KMS-11 (cell line): ENCODE measurements at regions not wholly inside any gene's neighbourhood (a gene's known extent, or its start where the extent isn't known, plus 50 kb on each side); places are given as distances from the start of the nearest gene placed in this dataset.

ENCODE experiments used
- H2AFZ ChIP-seq: fragments of 200-600 bp; sonication (generic); 2 replicates; pipeline ENCODE4 v1.6.1; 2016; ENCODE audit warnings: antibody characterized with exemption, mixed run types, low read depth
- H3K27ac ChIP-seq: fragments of 200-600 bp; sonication (generic); 2 replicates; pipeline ENCODE4 v1.6.1; 2016; ENCODE audit warnings: mild to moderate bottlenecking, mixed run types
- H3K27me3 ChIP-seq: fragments of 200-600 bp; sonication (generic); 2 replicates; pipeline ENCODE4 v1.6.1; 2017; ENCODE audit warnings: mild to moderate bottlenecking, low read depth, mixed run types, moderate library complexity; ENCODE audit not compliant: insufficient read depth
- H3K36me3 ChIP-seq: fragments of 200-600 bp; sonication (generic); 2 replicates; pipeline ENCODE4 v1.6.1; 2017; ENCODE audit warnings: mild to moderate bottlenecking, mixed run types; ENCODE audit not compliant: insufficient read depth
- H3K4me1 ChIP-seq: fragments of 200-600 bp; sonication (generic); 2 replicates; pipeline ENCODE4 v1.6.1; 2016; ENCODE audit warnings: mild to moderate bottlenecking, low read depth, mixed run types; ENCODE audit not compliant: poor library complexity, severe bottlenecking
- H3K4me2 ChIP-seq: fragments of 200-600 bp; sonication (generic); 2 replicates; pipeline ENCODE4 v1.7.0; 2016; ENCODE audit warnings: mild to moderate bottlenecking, mixed run types
- H3K4me3 ChIP-seq: fragments of 200-600 bp; sonication (generic); IDR thresholded peaks from 2 replicates; pipeline ENCODE4 v1.6.1; 2017; ENCODE audit warnings: low read depth, low read length, mixed read lengths; ENCODE audit not compliant: insufficient read depth
- H3K79me2 ChIP-seq: fragments of 200-600 bp; sonication (generic); 2 replicates; pipeline ENCODE4 v1.6.1; 2016; ENCODE audit warnings: low read depth, mixed run types; ENCODE audit not compliant: insufficient read depth
- H3K9ac ChIP-seq: fragments of 200-600 bp; sonication (generic); 2 replicates; pipeline ENCODE4 v1.6.1; 2016; ENCODE audit warnings: mild to moderate bottlenecking, mixed run types
- H4K20me1 ChIP-seq: fragments of 200-600 bp; sonication (generic); 2 replicates; pipeline ENCODE4 v1.6.1; 2016; ENCODE audit warnings: mild to moderate bottlenecking, mixed run types; ENCODE audit not compliant: insufficient read depth
- TF ChIP-seq, protein P1 (sequence below): fragments of 200-600 bp; sonication (generic); conservative IDR thresholded peaks from 2 replicates; pipeline ENCODE4 v1.6.1; 2017; ENCODE audit warnings: low read depth, mild to moderate bottlenecking, antibody characterized with exemption, low read length, moderate library complexity, mixed read lengths

DNA sequence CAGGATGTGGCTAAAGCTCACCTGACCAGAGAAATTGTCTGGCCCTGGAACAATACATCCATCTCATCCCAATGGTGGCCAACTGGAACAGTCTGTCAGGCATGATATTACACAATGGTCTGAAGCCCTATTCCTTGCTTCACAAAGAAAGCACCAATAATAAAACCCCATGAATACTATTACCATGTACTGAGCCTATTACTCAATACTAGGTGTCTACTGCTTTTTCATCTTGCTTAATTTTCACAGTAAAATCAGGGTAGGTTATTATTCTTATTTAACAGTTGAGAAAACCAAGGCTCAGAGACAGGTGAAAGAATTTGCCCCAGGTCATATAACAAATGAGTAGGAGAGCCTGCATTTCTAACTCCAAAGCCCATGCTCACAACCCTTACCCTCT lies 68.9 kb upstream of the CAPRIN1 start:
- no peak overlapping the region for H3K4me2 ChIP-seq
- H3K4me3 ChIP-seq, result no peak overlapping the region
- H3K36me3 ChIP-seq, result no peaks in the 10 kb centered on the region
- no peak overlapping the region for H3K9ac ChIP-seq
- H3K79me2 ChIP-seq, result no peaks in the 10 kb centered on the region
- H3K27me3 ChIP-seq, result no peaks in the 10 kb centered on the region
- TF ChIP-seq, protein P1, sequence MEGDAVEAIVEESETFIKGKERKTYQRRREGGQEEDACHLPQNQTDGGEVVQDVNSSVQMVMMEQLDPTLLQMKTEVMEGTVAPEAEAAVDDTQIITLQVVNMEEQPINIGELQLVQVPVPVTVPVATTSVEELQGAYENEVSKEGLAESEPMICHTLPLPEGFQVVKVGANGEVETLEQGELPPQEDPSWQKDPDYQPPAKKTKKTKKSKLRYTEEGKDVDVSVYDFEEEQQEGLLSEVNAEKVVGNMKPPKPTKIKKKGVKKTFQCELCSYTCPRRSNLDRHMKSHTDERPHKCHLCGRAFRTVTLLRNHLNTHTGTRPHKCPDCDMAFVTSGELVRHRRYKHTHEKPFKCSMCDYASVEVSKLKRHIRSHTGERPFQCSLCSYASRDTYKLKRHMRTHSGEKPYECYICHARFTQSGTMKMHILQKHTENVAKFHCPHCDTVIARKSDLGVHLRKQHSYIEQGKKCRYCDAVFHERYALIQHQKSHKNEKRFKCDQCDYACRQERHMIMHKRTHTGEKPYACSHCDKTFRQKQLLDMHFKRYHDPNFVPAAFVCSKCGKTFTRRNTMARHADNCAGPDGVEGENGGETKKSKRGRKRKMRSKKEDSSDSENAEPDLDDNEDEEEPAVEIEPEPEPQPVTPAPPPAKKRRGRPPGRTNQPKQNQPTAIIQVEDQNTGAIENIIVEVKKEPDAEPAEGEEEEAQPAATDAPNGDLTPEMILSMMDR, result no peak
- H3K4me1 ChIP-seq, result no peaks in the 10 kb centered on the region
- H3K27ac ChIP-seq, result no peak overlapping the region
- no peak overlapping the region for H2AFZ ChIP-seq
- H4K20me1 ChIP-seq, result no peaks in the 10 kb centered on the region

DNA sequence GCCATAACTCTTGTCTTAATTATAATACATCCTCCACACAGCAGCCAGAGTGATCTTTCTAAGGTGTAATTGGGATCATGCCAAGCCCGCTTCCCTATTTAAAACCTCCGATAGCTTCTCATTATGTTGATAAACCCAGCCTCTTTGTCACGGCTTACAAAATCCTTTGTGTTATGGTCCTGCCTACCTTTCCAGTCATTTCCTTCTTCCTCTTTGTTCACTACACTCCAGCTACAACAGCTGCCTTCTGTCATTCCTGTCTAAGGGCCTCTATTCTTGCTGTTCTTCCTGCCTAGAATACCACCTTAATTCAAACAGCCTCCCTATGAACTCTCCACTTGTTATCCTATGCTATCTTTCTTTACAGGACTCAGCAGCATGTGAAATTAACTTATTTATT lies 70.6 kb upstream of the CAPRIN1 start:
- Histone ChIP-seq H3K4me3 (no peak overlapping the region), H3K9ac (no peak overlapping the region), H2AFZ (no peak overlapping the region), H3K79me2 (no peaks in the 10 kb centered on the region), H3K27ac (no peak overlapping the region), H3K36me3 (no peaks in the 10 kb centered on the region), H3K4me2 (no peak overlapping the region), H3K4me1 (no peaks in the 10 kb centered on the region), H3K27me3 (no peaks in the 10 kb centered on the region), H4K20me1 (no peaks in the 10 kb centered on the region)
- TF ChIP-seq, protein P1, result no peak

DNA sequence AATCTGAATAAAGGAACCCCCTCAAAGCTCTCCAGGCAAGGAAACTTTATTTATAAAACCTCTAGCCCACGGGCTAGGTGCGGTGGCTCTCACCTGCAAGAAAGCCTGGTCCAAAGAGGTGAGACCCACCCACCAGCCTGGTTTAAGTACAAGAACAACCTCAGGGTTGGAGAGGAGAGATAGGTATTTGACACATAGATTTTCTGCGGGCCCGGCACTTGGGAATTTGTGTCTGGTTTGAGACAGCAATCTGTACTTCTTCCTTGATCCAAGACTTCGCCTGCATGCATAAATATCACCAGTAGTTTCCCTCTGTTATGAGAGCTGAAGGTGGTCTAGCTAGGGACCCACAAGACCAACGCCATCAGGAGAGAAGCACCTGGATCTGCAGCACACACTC lies 73.2 kb upstream of the CAPRIN1 start:
- no peak overlapping the region for H3K4me2 ChIP-seq
- H3K4me1 ChIP-seq, result no peaks in the 10 kb centered on the region
- no peak overlapping the region for H3K4me3 ChIP-seq
- TF ChIP-seq, protein P1, result no peak
- no peak overlapping the region for H3K27ac ChIP-seq
- H3K27me3 ChIP-seq, result no peaks in the 10 kb centered on the region
- H3K79me2 ChIP-seq, result no peaks in the 10 kb centered on the region
- H2AFZ ChIP-seq, result no peak overlapping the region
- no peak overlapping the region for H3K9ac ChIP-seq
- no peaks in the 10 kb centered on the region for H3K36me3 ChIP-seq
- no peaks in the 10 kb centered on the region for H4K20me1 ChIP-seq

DNA sequence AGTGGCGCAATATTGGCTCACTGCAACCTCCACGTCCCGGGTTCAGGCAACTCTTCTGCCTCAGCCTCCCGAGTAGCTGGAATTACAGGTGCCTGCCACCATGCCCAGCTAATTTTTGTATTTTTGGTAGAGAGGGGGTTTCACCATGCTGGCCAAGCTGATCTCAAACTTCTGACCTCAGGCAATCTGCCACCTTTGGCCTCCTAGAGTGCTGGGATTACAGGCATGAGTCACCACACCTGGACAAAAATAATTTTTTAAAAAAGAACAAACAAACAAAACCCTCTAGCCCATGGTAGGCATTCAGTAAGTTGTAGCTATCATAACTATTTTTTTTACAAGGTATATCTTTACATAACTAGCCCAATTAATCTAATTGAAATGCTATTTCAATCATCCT lies 73.9 kb upstream of the CAPRIN1 start:
- Histone ChIP-seq H3K79me2 (no peaks in the 10 kb centered on the region), H3K4me2 (no peak overlapping the region), H3K4me1 (no peaks in the 10 kb centered on the region), H2AFZ (no peak overlapping the region), H3K4me3 (no peak overlapping the region), H3K9ac (no peak overlapping the region), H3K36me3 (no peaks in the 10 kb centered on the region), H3K27me3 (no peaks in the 10 kb centered on the region), H4K20me1 (no peaks in the 10 kb centered on the region), H3K27ac (no peak overlapping the region)
- TF ChIP-seq, protein P1, result no peak
